Mucosa of descending colon (tissue), 3 donors: ENCODE measurements at regions not wholly inside any gene's neighbourhood (a gene's known extent, or its start where the extent isn't known, plus 50 kb on each side); places are given as distances from the start of the nearest gene placed in this dataset.

Experiments used
- ATAC-seq: fragments of 200-7000 bp; cut with Tn5 transposase; one replicate; pipeline ENCODE4 v1.9.1; 2020; ENCODE audit warnings: mild to moderate bottlenecking, moderate library complexity
- DNase-seq, 3 donors: peaks; one replicate each; pipeline ENCODE4 v3.0.0-alpha.2; 2020
- H3K36me3 ChIP-seq: fragments of 200-600 bp; one replicate; pipeline ENCODE4 v1.8.0; 2021; ENCODE audit warnings: low read depth, mild to moderate bottlenecking
- H3K4me1 ChIP-seq: fragments of 200-600 bp; one replicate; pipeline ENCODE4 v1.8.0; 2021; ENCODE audit warnings: low read depth, mild to moderate bottlenecking
- H3K4me3 ChIP-seq: fragments of 200-600 bp; one replicate; pipeline ENCODE4 v1.8.0; 2021; ENCODE audit warnings: mild to moderate bottlenecking
- H3K9me3 ChIP-seq: fragments of 200-600 bp; one replicate; pipeline ENCODE4 v1.8.0; 2021; ENCODE audit warnings: mild to moderate bottlenecking
- intact Hi-C, 2 donors: fragments of 100-400 bp; cut with DNase I in 1 of 2; cut with micrococcal nuclease in 1 of 2; formaldehyde crosslinking; loops; one replicate each; pipeline versions ENCODE4 v1.11.0 to v1.11.1; 2022; cut with DNase I, micrococcal nuclease
- TF ChIP-seq, protein P1 (sequence below): fragments of 200-600 bp; IDR thresholded peaks from one replicate; pipeline ENCODE4 v1.8.0; 2022; ENCODE audit warnings: antibody characterized with exemption, mild to moderate bottlenecking
- donor health status: DM: no; HTN: no; CAD: no; lungs with moderate emphysema.
- donor health status: DM: no; HTN: no; CAD: no.
- donor health status: DM: no; HTN: yes; CAD: no.

GRCh38 chr11:97948793-97949192 is 1072.0 kb upstream of the CNTN5 start:
- TF ChIP-seq, protein P1, sequence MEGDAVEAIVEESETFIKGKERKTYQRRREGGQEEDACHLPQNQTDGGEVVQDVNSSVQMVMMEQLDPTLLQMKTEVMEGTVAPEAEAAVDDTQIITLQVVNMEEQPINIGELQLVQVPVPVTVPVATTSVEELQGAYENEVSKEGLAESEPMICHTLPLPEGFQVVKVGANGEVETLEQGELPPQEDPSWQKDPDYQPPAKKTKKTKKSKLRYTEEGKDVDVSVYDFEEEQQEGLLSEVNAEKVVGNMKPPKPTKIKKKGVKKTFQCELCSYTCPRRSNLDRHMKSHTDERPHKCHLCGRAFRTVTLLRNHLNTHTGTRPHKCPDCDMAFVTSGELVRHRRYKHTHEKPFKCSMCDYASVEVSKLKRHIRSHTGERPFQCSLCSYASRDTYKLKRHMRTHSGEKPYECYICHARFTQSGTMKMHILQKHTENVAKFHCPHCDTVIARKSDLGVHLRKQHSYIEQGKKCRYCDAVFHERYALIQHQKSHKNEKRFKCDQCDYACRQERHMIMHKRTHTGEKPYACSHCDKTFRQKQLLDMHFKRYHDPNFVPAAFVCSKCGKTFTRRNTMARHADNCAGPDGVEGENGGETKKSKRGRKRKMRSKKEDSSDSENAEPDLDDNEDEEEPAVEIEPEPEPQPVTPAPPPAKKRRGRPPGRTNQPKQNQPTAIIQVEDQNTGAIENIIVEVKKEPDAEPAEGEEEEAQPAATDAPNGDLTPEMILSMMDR = no peak
- no peaks in the 10 kb centered on the region for H3K4me1 ChIP-seq
- H3K4me3 ChIP-seq = no peak overlapping the region
- ATAC-seq (no peak), DNase-seq (no peak)
- peaks cover 34% of the 10 kb centered on the region for H3K9me3 ChIP-seq
- H3K36me3 ChIP-seq = no peaks in the 10 kb centered on the region
- intact Hi-C loops = no loop called here

DNA sequence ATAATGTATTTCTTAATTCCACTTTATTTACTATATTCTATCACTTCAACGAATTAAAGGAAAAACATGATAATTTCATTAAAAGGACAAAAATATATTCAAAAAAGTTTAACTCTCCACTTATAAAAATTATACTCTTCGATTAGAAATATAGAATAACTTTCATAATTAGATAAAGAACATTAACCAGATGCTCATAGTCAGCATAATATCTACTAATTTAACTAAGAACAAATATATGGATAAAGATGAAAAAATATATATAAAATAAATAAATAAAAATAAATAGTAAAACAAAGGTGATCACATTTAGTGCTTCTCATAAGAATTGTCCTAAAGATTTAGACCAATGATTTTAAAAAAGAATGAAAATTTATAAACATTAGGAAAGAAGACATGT is 1065.2 kb upstream of the CNTN5 start:
- no peak for DNase-seq
- no peak for ATAC-seq
- no peaks in the 10 kb centered on the region for H3K4me1 ChIP-seq
- no peak overlapping the region for H3K4me3 ChIP-seq
- intact Hi-C loops = no loop called here
- H3K36me3 ChIP-seq = no peaks in the 10 kb centered on the region
- TF ChIP-seq, protein P1 = no peak
- peaks cover 21% of the 10 kb centered on the region for H3K9me3 ChIP-seq

- ATAC-seq (no peak), DNase-seq (no peak)
- TF ChIP-seq, protein P1 = no peak
- peaks cover 16% of the 10 kb centered on the region for H3K9me3 ChIP-seq
- intact Hi-C loops = no loop called here
- no peaks in the 10 kb centered on the region for H3K36me3 ChIP-seq
- H3K4me3 ChIP-seq = no peak overlapping the region
- H3K4me1 ChIP-seq = no peaks in the 10 kb centered on the region
These were observed 1063.8 kb upstream of the CNTN5 start for GRCh38 chr11:97956904-97957303.

DNA sequence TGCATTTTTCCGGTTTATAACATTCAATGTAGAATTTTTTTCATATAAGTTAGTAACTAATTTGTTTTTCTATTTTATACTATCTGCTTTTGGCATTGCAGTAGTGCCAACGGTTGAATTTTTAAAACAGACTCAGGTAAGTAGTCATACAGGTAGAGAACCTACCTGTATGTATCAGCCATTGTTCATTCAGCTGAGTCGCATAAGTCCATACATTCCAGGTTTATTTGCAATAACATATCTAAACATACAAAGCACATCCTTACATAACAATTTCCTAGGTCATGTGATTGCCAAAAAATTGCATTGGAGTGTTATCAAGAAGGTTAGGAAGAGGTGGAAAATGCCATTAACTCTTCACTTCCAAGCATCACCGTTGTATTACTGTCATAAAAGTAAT is 1059.3 kb upstream of the CNTN5 start:
- TF ChIP-seq, protein P1 = no peak
- DNase-seq (no peak), ATAC-seq (no peak)
- H3K4me1 ChIP-seq = no peaks in the 10 kb centered on the region
- no peak overlapping the region for H3K4me3 ChIP-seq
- H3K9me3 ChIP-seq = peaks cover 9% of the 10 kb centered on the region
- intact Hi-C loops = no loop called here
- H3K36me3 ChIP-seq = no peaks in the 10 kb centered on the region

DNA sequence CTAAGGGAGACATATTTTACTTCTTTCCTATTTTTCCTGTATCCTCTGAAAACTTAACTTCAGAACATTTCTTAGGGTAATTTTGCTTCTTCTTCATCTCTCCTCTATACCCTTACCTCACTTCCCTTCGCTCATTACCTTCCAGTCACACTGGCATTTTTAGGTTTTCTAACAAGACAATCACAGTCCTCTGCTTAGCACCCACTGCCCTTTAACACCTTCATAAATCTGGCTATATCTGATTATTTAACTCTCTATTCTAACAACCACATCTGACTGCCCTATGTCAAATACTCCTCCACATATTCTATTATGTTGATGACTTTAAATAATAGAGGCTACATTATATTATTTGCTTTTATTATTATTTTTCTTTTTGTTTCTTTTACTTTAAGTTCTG is 1058.0 kb upstream of the CNTN5 start:
- Histone ChIP-seq H3K4me1 (no peaks in the 10 kb centered on the region), H3K36me3 (no peaks in the 10 kb centered on the region), H3K4me3 (no peak overlapping the region), H3K9me3 (peaks cover 8% of the 10 kb centered on the region)
- ATAC-seq = no peak
- intact Hi-C loops = no loop called here
- no peak for DNase-seq
- TF ChIP-seq, protein P1 = no peak
